Activated T-cell treated with anti-CD3 and anti-CD28 coated beads, Interleukin-2, amount 50 U/mL, for 48 hours (primary cell): ENCODE measurements at regions not wholly inside any gene's neighbourhood (a gene's known extent, or its start where the extent isn't known, plus 50 kb on each side); places are given as distances from the start of the nearest gene placed in this dataset.

ENCODE experiments used
- DNase-seq, 2 experiments: peaks; one replicate each; pipeline ENCODE4 v3.0.0-alpha.2; 2020

DNA sequence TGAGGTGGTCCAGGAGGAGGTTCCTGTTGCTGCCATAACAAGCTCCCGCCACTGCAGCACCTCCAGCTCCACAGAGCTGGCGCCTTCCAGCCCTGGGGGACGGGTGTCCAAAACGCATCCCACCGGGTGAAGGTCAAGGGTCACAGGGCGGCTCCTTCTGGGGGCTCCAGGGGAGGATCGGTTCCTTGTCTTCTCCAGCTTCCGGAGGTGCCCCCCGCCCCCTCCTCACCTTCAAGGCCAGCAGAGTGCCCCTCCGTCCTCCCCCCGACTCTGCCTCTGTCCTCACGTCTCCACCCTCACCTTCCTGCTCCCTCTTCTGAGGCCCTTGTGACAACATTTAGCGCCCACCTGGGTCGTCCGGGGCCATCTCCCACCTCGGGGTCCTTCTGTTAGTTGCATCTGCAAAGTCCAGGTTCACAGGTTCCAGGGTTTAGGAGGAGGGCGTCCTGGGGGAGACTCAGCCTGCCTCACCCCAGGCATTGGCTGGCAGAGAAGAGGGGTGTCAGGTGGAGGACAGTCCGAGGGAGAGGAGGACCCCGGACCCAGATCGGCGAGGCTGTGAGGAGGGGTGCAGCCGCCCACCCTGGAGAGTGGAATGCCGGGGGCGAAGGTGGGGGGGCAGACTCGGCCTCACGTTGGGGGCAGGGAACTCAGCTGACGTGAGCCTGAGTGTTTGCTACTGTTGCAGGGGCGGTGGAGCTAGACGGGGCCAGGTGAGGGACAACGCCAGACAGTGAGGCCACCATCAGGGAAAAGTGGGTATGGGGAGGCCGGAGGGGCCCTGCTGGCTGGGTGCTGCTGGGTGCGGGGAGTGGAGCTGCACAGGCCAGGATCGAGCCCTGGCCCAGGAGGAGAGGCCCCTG lies 205.5 kb upstream of the C14orf180 start:
- DNase-seq = no peak

DNA sequence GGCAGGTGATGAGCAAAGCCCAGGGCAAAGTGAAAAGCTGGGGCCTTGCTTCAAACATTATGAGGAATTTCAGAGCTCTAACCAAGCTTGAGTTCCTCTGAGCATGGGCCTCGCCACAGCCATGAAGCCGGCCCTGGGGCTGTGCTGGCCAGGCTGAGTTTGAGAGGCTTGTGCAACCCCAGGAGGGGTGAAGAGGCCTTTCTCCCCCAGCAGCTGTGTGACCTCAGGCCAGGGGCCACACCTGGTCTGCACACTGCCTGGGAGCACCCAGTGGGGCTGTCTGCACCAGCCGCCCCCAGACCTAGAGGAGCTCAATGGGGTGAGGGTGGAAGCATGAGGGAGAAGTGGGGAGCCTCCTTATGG lies 204.9 kb upstream of the C14orf180 start:
- DNase-seq = no peak

DNA sequence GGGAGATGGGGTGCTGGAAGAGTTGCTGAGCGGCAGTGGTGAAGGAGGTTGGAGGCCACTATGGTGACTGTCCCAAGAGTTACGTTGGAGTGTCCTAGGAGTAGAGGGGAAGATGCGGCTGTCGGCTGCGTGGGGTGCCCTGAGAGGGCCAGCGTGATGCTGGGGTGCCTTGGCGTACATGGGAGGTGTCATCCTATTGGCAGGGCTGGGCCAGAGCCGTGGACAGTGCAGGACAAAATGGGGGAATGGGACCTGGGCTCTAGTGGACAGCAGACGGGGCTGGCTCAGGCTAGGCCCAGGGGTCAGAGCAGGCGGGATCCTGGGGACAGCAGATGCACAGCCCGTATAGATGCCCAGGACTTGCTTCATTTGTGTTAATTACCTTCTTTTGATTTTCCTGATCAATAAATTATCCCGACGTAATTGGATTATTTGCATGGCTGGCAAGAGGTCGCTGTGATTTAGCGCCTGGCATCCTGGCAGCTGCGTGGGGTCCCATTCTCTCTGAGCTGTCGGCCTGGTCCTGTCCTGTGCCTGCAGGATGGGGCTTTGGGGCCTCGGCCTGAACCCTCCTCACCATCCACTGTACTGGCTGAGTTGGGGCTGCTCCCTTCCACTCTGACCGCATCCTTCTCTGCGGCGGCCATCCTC lies 203.9 kb upstream of the C14orf180 start:
- no peak for DNase-seq

DNA sequence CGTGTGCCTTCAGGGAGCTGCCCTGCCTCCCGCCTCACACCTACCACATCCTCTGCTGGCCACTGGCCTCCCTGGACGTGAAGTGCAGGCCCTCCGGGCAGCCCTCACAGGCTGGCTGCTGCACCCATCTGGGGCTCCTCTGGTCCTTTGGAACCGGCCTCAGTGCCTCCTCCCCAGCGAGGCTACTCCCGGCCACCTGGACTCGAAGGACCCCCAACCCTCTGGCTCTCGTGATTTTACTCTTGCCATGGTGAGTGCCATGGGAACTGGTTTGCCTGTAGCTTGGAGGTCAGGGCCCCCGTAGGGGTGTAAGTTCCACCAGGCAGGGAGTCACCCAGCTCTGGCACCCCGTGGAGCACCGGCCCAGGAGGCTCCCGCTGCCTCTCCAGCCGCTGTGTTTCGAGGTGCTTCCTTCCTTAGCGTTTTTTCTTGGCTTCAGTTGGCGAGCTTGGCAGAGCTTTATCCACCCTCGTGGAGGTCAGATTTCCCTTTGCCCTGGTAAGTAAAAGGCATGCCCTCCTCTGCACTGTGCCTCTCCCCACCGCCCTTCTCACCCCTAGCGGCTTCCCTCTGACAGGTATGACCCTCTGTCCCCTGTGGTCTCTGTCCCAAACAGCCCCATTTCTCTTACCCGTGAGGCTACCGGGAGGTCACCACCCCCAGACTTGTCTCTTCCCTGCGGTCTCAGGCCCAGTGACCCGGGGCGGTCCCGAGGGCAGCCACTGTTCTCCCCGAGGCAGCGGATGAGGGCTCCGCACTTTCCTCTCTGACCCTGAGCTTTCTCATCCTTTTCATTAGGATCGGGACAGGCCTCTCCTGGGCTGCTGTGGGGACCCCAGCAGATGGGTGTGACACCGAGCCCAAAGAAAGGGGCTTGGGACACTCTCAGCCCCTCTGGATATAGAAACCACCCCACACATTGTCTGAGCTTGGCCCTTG lies 203.1 kb upstream of the C14orf180 start:
- no peak for DNase-seq

DNA sequence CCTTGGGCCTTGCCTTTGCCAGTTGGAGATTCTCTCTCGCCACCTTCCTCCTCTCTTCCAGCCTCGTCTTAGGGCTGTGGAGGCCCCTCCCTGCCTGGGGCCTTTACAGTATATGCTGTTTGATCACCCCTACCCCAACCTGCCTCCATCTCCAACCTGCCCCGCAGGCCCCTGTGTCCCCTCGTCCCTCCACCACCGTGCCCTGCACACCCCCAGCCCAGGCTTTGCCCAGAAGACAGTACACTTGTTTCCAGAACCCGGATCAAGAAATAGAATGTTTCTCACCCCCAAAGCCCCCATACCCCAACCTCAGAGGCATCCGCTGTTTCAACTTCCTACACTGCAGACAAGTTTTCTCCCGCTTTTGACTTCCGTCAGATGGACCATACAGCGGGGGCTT lies 202.3 kb upstream of the C14orf180 start:
- DNase-seq = no peak

DNA sequence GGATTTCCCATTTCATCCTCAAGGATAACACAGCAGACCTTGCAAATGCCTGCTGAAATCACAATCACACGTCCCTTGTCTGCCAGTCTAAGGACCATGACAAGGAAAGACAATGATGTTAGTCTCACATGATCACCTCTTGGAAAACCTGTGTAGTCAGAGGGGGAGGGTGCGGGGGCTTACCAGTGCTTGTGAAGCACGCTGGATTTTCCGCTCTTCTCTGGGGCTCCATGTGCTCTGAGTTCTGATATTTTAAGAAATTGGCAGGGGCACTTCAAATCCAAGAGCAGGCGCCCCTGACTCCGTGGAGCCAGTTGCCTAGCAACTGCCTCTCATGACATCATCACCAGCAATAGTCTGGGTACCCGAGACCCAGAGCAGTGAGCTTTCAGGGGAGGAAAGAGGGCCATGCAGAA lies 200.9 kb upstream of the C14orf180 start:
- DNase-seq = no peak

DNA sequence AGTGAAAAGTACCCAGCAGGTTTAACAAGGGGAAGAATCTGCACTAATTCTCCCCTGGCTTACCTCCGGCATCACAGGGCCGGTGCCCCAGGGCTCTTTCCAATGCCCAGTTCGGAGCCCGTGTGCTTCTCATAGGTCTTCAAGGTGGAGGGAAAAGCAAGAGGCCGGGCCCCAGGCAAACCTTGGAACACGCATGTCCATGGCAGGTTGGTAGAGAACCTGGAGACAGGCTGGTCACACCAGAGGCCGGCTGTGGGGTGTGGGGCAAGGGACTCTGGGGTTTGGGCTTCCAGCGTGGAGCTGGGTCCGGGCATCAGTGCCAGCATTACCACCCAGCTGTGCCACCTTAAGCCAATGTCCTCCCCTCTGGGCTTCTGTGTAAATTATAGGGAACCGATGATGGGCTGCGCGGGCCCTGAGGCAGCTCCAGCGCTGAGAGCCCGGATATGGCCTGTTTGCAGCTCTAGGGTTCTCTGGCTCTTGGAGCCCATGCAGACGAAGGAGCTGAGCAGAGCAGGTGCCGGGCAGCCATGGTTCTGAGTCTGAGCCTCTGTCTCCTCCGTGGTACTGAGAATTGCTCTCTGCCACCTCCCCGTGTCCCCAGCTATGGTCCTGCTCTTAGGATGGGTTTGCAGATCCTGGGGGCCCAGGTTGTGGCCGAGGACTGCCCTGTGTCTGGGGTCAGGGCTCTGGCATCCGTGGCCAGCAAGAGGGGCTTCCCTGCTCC lies 197.0 kb upstream of the C14orf180 start:
- DNase-seq = no peak

DNA sequence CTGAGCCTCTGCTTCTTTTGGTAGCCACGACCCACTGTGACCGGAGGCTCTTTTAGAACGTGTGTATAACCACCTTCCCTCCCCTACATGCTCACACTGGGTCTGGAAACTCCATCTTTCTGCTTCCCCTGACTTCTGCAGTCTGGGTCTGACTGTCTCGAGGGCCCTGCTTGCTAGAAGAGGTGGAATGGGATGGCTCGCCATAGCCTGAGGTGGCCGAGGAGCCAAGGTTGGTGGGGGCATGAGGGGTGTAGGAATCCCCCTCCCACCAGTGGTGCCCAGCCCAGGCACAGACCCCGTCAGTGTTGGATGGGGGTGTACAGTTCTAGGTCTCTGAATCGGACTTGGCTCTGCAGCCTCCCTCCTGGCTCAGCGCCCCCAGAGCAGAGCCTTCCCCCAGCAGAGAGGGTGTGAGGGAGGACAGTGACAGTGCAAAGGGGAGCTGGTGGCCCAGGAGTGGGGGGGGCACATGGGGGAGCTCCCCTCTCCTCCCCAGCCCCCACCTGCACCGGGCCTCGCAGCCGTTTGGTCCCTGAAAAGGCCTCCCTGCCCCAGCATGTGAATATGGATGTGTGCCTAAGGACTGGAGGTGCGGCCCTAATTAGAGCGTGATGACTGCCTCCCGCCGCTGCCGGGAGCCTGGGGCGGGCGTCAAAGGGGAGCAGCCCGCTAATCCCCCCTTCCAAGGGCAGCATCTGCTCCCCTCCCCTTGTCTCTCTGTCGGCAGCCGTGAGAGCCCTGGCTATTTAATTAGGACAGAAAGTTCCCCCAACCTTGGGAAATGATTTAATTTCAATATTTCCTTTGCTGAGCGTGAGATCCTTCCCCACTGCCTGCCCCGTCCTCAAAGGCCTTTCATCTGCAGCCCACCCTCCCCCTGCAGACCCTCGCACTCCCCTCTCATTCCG lies 196.2 kb upstream of the C14orf180 start:
- DNase-seq = no peak

DNA sequence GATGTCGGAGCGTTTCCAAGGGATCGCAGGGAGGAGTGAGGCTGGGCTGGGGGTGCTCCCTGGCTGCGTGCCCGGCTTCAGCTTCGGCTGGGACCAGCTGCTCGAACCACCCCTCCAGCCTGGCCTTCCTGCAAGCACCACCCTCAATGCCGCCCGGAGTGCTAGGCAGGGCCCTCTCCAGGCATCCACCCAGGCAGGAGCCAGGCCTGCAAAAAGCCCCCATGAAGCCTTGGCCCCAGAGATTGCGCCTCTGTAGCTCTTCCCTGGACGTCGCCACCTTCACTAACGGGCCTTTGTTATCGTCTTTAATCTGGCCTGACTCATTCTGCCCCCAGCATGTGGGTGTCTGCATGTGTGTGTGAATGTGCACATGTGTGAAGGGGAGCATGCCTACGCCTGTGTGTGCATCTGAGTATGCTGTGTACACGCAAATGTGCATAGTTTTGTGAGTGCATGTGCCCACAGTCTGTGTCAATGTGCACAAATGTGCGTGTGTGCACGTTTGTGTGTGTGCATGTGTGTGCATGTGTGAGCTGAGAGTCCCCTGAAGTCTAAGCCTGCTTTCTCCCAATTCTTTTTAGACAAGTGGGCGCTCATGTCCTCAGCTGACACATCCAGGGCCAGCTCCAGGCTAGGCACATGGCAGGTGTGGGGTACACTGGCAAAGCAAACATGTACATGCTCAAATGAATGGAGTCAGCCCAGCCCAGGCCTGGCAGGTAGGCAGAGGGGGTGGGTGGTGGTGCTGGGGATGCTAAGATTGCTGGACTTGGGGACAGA lies 195.4 kb upstream of the C14orf180 start:
- DNase-seq = no peak

DNA sequence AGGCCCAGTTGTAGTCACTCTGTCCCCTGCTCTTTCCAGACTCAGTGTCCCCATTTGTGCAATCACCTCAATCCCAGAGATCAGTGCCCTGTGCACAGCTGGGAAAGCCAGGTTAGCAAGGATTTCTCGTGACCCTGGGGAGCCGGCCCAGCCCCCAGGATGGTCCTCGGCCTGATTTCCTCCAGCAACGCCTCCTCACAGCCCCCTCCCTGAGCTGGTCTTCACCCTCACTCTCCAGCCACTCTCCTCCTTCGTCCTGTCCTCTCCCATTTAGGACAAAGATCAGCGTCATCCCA lies 194.8 kb upstream of the C14orf180 start:
- no peak for DNase-seq

DNA sequence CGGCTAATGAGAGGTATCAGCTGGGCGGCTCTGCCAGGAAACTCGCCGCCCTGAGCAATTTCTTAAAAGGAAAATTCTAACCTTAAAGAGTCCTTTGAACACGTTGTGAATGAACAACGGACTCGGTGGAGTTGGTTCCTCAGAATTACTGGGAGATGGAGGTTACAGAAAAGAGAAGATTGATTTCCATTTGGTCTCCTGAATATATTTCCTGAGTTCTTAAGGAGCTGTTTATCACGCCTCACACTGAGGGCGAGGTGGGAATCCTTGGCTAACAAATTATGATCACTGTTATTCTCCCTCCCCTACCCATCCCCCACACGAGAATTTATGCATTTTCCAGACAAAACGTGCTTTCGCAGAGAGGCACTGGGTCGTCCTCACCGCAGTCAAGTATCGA lies 194.5 kb upstream of the C14orf180 start:
- no peak for DNase-seq

DNA sequence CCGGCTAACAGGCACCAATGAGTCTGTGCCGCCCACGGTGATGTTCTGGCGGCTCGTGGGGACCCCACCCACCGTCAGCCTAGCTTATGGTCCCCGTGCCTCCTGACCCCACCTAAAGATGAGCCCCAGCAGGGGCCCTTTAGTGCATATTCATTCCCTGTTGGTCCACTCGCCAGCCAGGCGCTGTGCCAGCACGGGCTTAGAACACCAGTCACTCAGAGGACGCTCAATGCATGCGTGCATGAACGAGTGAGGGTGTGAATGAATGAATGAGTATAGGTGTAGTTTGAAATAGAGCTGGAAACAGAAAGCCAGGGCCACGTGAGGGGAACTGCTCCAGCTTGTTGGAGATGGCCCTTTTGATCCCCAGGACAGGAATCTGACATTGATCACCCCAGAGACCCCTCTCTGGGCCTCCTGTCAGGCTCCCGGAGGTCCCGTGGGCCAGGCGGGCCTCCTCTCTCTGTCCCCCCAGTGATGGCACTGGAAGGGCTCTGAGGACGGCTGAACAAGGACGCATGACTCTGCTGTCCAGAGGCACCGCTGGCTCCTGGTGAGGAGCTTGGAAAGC lies 193.9 kb upstream of the C14orf180 start:
- peak in 1 of 2 experiments; percentile 12 for DNase-seq

DNA sequence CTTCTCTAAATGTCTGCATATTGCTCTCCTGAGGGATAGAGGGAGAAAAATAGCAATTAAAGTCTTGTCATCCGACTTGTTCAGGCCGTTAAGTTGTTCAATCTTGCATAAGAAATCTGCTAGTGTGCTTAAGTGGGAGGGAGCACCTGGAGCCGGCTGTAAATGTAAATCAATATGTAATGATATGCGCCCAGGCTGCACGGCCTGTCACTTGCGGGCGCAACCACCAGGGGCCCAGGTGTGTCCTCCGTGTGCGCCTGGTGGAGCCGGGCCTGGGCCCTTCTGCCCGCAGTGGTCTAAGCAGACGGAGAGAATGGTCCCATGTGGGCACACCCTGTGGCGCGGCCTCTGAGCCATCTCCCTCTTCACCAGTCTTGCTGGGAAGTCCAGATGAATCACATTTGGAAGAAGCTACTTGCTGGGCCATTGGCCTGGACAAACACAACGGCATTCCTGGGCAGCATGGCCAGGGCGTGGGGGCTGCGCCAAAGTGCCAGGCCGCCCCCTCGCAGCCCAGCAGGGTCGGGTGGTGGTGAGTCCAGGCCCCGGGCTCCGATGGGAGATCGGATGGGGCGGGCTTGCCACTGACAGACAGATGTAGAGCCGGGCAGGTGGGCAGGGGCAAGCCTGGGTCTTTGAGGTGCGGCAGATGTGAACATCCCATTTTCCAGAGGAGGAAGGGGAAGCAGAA lies 193.3 kb upstream of the C14orf180 start:
- no peak for DNase-seq

DNA sequence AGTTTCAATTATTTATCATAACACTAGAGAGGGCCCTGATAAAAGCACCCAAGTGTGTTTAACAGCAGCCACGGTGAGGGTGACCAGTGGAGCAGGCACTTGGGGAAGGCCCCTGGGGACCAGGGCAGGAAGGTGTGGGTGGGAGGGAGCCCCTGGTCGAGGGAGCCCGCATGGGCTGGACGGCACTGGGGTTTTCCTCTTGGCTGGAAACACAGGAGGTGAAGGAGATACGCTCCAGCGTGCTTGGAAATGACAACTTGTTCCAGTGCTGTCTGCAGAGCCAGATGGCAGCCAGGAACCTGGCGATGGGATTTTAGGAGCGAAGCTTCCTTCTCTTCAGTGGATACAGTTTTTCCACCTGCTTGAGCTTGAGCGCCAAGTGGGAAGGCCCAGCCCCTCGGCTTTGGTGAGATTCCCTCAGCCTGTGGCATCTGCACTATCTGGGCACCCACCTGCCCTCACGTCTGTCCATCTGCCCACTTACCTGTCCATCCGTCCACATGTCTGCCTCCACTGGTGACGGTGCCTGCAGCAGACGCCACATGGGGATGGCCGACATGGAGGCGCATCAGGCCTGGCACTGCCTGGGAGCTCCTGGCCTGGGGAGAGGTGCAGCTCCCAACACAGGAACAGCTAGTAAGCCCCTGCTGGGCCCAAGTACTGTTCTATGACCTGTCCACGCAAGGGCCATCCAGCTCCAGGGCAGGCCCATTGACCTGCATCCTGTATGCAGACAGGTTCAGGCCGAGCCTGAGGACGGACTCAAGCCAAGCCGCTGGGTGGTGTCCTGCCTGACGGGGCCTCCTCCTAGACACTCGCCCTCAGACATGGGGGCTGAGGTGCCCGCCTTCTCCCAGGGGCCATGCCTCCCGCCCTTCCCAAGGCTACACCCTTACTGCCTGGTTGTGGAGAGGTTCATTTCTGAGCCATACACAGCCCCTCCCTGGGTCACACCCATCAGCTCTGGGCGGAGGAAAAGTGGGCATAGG lies 192.2 kb upstream of the C14orf180 start:
- DNase-seq = peak in 1 of 2 experiments; percentile 11

DNA sequence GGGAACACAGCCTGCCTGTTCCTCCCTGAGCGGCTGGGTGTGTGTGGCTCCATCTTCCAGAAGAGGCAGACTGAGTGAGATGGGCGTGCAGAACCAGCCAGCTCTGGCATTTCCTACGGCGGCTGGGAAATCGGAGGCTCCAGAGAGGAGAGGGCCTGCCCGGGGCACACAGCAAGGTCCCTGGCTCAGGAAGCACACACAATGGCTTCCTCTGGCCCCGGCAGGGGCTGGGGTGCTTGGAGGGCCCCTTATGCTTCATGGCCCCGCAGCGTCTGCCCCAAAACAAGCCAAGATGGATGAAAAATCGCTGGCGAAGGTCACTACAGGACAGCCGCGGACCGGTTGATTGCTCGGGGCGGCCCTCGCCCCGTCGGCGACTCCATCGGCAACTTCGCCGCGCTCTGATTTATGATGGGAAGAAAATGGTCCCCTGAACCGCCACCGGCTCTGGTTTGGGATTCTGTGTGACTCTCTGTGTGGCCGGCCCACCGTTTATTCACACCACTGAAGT lies 191.5 kb upstream of the C14orf180 start:
- peak in 1 of 2 experiments; percentile 14 for DNase-seq

DNA sequence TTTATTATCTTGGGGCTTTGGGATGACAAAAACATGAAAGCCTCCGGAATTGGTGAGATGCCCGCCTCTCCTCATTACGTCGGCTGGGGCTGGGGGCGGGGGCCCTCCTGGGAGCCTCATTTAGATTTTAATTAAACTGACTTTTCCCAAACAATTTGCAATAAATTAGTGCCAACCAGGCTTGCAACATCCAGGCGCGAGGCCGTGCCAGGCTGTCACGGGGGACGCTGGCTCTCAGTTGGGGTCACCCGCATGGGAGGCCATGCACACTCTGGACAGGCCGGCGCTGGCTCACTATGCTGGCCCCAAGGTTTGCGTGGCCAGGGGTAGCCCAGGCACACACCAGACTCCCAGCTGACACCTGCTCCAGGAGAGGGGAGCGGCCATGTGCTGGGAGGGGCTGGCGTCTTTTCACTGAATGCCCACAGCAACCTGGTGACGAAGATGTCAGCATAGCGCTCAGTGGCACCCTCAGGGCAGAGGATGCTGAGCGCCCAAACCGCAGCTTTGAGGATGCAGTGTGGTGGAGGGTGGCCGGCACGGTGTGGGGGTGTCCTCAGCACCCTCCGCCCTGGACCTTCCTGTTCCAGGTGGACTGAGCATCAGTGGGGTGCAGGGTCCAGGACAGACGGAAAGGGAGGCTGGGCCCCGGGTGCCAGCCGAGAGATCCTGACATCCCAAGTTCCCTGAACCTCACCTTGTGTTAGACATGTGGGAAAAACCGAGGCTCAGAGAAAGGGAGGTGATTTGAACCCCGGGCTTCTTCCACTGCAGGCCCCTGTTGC lies 190.8 kb upstream of the C14orf180 start:
- DNase-seq = peak in 1 of 2 experiments; percentile 13
